Tibial nerve (tissue), 4 donors: ENCODE measurements at regions not wholly inside any gene's neighbourhood (a gene's known extent, or its start where the extent isn't known, plus 50 kb on each side); places are given as distances from the start of the nearest gene placed in this dataset.

Source experiments
- DNase-seq, 2 donors: peaks; one replicate each; pipeline ENCODE4 v3.0.0-alpha.2; 2019; ENCODE audit warnings: low spot score in 2 of 2
- H3K27ac ChIP-seq, 4 donors: fragments of 200-600 bp; sonication (generic) in 3 of 4; one replicate each; pipeline ENCODE4 v1.5.1; 2017 to 2019; ENCODE audit warnings: mild to moderate bottlenecking in 1 of 4
- H3K27me3 ChIP-seq, 2 donors: fragments of 200-600 bp; sonication (generic) in 1 of 2; one replicate each; pipeline versions ENCODE4 v1.5.1 to v1.6.0; 2017 to 2019
- H3K36me3 ChIP-seq, 3 donors: fragments of 200-600 bp; sonication (generic); one replicate each; pipeline ENCODE4 v1.5.1; 2018 to 2019
- H3K4me1 ChIP-seq, 4 donors: fragments of 200-600 bp; sonication (generic) in 3 of 4; one replicate each; pipeline ENCODE4 v1.5.1; 2017 to 2019
- H3K4me3 ChIP-seq, 4 donors: fragments of 200-600 bp; sonication (generic) in 3 of 4; one replicate each; pipeline ENCODE4 v1.5.1; 2017 to 2019; ENCODE audit warnings: mild to moderate bottlenecking in 1 of 4, moderate library complexity in 1 of 4
- H3K9me3 ChIP-seq, 4 donors: fragments of 200-600 bp; sonication (generic) in 3 of 4; one replicate each; pipeline ENCODE4 v1.5.1; 2017 to 2019
- EP300 ChIP-seq, 2 donors: sonication (generic); formaldehyde crosslinking; IDR thresholded peaks; one replicate each; pipeline ENCODE4 v1.6.1; 2017; ENCODE audit warnings: antibody characterized with exemption in 2 of 2, mild to moderate bottlenecking in 1 of 2
- POLR2A ChIP-seq, 2 donors: fragments of 450-650 bp; IDR thresholded peaks; one replicate each; pipeline ENCODE4 v1.6.1; 2017; ENCODE audit warnings: antibody characterized with exemption in 2 of 2, mild to moderate bottlenecking in 2 of 2, moderate library complexity in 2 of 2
- WGBS, 2 donors: methylation state at CpG; one replicate each; pipeline ENCODE4 v1.1.5; 2018; 5-methylcytosine and 5-hydroxymethylcytosine counted together
- TF ChIP-seq, protein P1 (sequence below), 5 experiments: fragments of 200-600 bp in 3 of 5; fragments of 450-650 bp in 2 of 5; sonication (generic) in 3 of 5; IDR thresholded peaks; one replicate each; pipeline ENCODE4 v1.5.1; 2016 to 2019; ENCODE audit warnings: antibody characterized with exemption in 5 of 5, mild to moderate bottlenecking in 3 of 5, moderate library complexity in 2 of 5

- TF ChIP-seq, protein P1, sequence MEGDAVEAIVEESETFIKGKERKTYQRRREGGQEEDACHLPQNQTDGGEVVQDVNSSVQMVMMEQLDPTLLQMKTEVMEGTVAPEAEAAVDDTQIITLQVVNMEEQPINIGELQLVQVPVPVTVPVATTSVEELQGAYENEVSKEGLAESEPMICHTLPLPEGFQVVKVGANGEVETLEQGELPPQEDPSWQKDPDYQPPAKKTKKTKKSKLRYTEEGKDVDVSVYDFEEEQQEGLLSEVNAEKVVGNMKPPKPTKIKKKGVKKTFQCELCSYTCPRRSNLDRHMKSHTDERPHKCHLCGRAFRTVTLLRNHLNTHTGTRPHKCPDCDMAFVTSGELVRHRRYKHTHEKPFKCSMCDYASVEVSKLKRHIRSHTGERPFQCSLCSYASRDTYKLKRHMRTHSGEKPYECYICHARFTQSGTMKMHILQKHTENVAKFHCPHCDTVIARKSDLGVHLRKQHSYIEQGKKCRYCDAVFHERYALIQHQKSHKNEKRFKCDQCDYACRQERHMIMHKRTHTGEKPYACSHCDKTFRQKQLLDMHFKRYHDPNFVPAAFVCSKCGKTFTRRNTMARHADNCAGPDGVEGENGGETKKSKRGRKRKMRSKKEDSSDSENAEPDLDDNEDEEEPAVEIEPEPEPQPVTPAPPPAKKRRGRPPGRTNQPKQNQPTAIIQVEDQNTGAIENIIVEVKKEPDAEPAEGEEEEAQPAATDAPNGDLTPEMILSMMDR (IDR thresholded peaks at IDR 0.05): no peak
- TF ChIP-seq EP300 (IDR thresholded peaks at IDR 0.05): no peak
- no peak for TF ChIP-seq POLR2A (IDR thresholded peaks at IDR 0.05)
- WGBS, 2 donors: 88 to 89% methylated on average over 4 of the region's 4 CpGs
- no peaks in the 10 kb centered on the region for H3K27me3 ChIP-seq
- H3K4me1 ChIP-seq: peaks cover 0 to 3% (median 0%) of the 10 kb centered on the region in 4 donors
- H3K27ac ChIP-seq: no peak overlapping the region
- no peak overlapping the region for H3K4me3 ChIP-seq
- no peaks in the 10 kb centered on the region for H3K9me3 ChIP-seq
- no peak for DNase-seq
- no peaks in the 10 kb centered on the region for H3K36me3 ChIP-seq
Observed at GRCh38 chr15:47493357-47494247, 223.7 kb upstream of the SEMA6D start.

DNA sequence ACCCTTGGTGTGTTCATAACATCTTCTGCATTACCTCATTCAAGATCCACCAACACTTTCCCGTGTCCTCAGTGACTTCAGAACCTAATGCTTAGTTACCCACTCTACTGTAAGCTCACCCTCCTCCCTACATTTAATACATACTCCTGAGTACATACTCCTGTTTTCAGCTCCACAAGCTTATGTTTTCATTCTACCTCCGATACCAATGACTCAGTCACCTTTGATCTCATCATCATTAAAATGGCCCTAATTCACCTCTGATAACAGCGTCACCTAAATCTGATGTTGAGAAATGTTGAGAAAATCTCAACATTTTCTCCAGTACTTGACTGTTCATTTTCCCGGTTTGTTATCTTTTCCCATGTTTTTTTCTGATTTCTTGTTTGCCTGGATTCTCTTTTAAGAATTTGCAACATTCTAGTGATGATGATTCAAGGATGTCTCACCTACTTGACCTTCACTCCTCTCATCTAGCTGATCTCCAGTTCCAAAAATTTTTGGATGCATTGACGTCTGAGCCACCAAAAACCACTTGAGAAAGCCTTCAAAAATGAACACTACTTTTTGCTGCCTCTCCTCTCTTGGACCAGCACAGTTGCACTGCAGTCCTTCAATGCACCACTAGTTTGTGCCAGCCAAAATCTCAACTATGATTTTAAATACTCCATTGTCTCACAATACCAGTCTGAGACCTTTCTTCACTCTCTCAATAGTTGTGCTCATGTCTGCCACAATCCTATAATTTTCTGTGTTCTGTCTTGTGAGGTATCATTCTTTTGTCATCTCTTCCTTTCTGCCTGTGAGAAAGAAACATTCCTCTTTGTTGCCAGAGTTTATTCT, 220.7 kb upstream of the SEMA6D start:
- no peak overlapping the region for H3K4me3 ChIP-seq
- H3K4me1 ChIP-seq: peaks cover 0 to 3% (median 0%) of the 10 kb centered on the region in 4 donors
- no peaks in the 10 kb centered on the region for H3K36me3 ChIP-seq
- WGBS, 2 donors: 78 to 86% methylated on average over 5 of the region's 5 CpGs
- no peaks in the 10 kb centered on the region for H3K9me3 ChIP-seq
- no peaks in the 10 kb centered on the region for H3K27me3 ChIP-seq
- DNase-seq: no peak
- no peak overlapping the region for H3K27ac ChIP-seq
- TF ChIP-seq EP300 (IDR thresholded peaks at IDR 0.05) (no peak), POLR2A (IDR thresholded peaks at IDR 0.05) (no peak)
- TF ChIP-seq, protein P1 (IDR thresholded peaks at IDR 0.05): no peak

GRCh38 chr15:47500842-47501241, 216.5 kb upstream of the SEMA6D start:
- H3K4me3 ChIP-seq: no peak overlapping the region
- H3K4me1 ChIP-seq: peaks cover 0 to 1% (median 0%) of the 10 kb centered on the region in 4 donors
- H3K36me3 ChIP-seq: no peaks in the 10 kb centered on the region
- TF ChIP-seq EP300 (IDR thresholded peaks at IDR 0.05) (no peak), POLR2A (IDR thresholded peaks at IDR 0.05) (no peak)
- TF ChIP-seq, protein P1 (IDR thresholded peaks at IDR 0.05): no peak
- 72 to 81% methylated on average over 2 of the region's 2 CpGs for WGBS, 2 donors
- no peak for DNase-seq
- H3K27me3 ChIP-seq: no peaks in the 10 kb centered on the region
- H3K9me3 ChIP-seq: no peaks in the 10 kb centered on the region
- H3K27ac ChIP-seq: no peak overlapping the region

- 79 to 86% methylated on average over 6 of the region's 6 CpGs for WGBS, 2 donors
- H3K4me3 ChIP-seq: no peak overlapping the region
- peaks cover 0 to 10% (median 0%) of the 10 kb centered on the region in 4 donors for H3K4me1 ChIP-seq
- H3K9me3 ChIP-seq: no peaks in the 10 kb centered on the region
- no peaks in the 10 kb centered on the region for H3K36me3 ChIP-seq
- no peak for TF ChIP-seq POLR2A (IDR thresholded peaks at IDR 0.05)
- no peak for TF ChIP-seq EP300 (IDR thresholded peaks at IDR 0.05)
- TF ChIP-seq, protein P1 (IDR thresholded peaks at IDR 0.05): no peak
- no peaks in the 10 kb centered on the region for H3K27me3 ChIP-seq
- DNase-seq: no peak
- no peak overlapping the region for H3K27ac ChIP-seq
Observed at GRCh38 chr15:47502041-47502440, 215.3 kb upstream of the SEMA6D start.
